Endothelial cell of hepatic sinusoid (primary cell): ENCODE measurements at regions not wholly inside any gene's neighbourhood (a gene's known extent, or its start where the extent isn't known, plus 50 kb on each side); places are given as distances from the start of the nearest gene placed in this dataset.

ENCODE experiments used
- in situ Hi-C: cut with HindIII; loops from 2 replicates; pipeline ENCODE4 v1.10.0; 2017; ENCODE audit warnings: low sequenced_read_pairs

DNA sequence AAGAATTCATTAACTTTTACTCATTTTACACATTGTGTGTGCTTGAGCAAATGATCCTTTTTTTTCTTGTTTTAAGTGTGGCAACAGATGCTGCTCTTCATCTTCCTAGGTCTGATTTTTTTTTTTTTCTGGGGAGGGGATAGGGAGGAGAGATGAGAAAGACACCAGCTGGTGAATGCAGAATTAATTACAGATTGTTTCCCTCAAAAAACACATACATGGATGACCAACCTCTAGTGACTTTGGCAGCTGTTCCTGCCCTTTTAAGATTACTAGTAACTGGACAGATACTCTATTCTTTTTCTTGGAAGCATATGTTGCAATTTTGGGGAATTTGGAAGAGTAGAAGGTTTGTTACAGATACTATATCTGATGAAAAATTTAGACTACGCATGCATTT, 103.6 kb upstream of the MYO16 start:
- in situ Hi-C loops: no loop called here

DNA sequence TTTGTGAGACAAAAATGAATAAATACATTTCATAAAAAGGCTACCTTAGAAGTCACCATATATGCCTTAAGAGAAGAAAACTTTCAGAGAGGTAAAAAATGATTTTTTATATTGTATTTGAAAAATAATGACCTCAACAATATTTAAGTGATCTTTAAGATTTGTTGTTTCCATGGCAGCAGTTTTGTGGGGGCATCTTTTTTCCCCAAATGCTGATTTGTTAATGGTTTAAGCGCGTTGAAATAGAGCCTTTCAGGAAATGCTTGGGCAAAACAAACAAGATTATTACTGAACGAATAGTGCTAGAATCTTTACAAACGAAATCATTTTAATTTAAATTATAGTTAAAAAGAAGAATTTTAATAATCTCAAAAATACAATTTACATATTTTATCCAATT, 103.1 kb upstream of the MYO16 start:
- in situ Hi-C loops: no loop called here

DNA sequence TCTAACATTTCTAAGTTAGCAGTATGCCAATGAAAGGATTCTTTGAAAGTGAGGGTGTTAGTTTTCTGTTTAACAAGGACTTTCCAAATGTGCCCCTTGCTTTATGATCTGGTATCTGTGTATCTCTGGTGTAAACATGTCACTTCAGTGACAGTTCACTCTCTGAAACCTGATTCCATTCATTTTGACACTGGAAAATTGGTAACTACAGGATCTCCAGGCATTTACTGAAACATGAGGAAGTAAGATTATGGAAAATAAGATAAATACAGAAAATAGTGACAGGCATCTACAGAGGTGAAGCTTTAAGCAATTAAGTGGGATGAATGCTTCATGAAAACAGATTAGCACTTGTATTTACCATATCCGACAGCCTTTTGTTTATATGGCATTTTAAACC, 101.6 kb upstream of the MYO16 start:
- in situ Hi-C loops: no loop called here

DNA sequence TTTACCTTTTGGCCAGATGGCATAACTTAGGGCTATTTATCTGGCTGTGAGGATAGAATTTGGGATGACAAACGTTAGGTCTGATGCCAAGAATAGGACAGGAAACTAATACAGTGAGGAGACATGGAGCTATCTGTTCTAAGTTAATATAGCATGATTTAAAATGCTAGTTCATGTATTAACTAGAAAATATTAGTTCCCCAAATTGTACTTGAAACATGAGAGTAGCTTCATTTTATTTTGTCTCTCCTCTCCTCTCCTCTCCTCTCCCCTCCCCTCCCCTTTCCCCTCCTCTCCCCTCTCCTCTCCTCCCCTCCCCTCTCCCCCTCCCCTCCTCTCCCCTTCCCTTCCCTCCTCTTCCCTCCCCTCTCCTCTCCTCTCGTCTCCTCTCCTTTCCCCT, 101.1 kb upstream of the MYO16 start:
- in situ Hi-C loops: no loop called here

DNA sequence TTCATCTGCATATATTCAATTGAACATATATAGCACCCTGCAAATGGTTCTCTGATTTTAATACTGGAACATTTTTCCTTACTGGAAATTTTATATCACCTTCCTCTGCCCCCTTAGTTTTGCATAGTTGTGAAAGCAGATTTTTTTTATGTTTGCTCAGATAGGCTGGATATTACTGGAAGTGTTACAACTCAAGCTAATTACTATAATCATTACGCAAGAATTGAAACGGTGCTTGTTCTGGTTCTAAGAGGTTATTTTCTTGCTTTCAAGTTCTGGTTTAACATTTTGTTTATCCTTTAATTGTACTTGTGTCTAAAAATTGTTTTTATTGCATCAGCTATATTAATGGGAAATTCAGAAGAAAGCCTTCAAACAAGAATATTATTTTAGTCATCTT, 95.6 kb upstream of the MYO16 start:
- in situ Hi-C loops: no loop called here

DNA sequence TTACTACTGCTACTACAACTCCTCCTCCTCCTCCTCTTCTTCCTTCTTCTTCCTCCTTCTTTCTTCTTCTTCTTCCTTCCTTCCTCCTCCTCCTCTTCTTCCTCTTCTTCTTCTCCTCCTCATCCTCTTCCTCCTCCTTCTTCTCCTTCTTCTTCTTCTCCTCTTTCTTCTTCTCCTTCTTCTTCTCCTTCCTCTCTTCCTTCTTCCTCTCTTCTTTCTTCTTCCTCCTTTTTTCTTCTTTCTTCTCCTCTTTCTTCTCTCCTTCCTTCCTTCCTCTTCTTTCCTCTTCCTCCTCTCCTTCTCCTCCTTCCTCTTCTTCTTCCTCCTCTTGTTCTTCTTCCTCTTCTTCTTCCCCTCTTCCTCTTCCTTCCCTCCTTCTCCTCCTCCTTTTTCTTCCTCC, 94.7 kb upstream of the MYO16 start:
- in situ Hi-C loops: no loop called here

DNA sequence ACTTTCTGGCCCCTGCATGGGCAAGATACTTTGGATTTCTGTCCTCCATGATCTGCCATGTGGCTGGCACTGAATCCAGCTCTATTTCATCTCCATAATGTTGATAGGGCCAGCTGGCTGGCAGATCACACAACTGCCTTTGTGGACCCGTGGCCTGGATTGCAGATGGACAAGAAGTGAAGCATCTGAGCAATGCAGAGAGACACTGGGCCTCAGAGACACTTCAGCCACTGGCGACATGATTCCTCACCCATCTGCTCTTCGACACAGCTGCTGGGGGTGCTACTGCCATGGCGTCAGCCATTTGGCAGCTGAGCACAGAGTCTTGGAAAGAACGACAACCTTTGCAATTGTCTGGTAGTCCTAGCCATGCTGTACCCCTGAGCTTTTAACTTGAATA, 79.5 kb upstream of the MYO16 start:
- in situ Hi-C loops: no loop called here

DNA sequence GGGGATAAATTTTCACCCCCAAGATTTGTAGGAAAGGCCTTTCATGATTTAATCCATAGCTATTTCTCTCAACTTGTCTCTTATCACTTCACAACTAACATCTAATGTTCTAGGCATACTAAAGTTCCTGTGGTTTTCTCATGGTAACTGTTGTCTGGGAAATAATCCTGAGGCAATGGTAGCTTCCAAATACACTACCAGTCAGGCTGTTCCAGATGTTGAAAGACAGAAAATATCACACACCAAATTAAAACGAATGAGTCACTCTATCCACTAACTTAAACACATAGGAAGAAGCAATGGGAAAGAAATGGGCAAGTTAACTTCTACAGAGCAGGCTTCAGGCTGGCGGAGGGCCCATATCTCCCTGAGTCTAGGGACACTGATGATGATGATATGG, 77.7 kb upstream of the MYO16 start:
- in situ Hi-C loops: no loop called here

DNA sequence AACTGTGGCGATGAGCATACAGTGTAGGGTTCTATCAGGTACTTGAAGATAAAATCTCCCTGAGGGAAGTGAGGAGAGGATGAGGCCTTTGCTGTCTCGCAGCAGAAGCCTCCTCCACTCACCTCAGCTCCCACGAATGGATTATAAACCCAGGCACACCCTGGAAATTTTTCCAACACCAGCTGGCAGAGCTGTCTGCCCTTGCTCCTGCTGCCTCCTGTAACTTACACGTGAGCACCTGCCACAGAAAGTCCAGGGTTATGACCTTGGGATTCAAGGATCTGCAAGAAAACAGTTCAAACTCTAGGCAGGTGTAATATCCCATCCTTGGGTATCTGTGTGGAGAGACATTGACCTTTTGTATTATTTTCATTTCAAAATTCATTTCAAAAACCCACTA, 70.9 kb upstream of the MYO16 start:
- in situ Hi-C loops: loop anchor here (5.0 kb wide), 1 partner anchor 76 kb away; no protein-coding TSS in a partner anchor

DNA sequence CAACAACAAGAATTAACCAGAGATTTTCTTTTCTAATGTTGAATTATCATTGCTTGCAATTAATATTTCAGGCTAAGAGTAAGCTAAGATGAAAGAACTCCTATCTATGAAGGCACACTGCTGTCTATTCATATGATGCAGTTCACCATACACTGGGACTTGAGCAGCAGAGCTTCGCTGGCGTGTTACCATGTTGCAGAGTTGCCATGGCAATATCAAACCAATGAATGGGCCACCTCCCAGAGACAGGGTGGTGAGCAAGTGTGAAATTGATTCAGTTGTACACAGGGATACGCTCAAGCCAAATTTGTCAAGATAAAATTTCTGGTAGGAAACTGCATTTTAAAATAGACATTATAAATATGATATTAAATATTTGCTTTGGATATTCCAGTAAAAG, 69.3 kb upstream of the MYO16 start:
- in situ Hi-C loops: no loop called here

DNA sequence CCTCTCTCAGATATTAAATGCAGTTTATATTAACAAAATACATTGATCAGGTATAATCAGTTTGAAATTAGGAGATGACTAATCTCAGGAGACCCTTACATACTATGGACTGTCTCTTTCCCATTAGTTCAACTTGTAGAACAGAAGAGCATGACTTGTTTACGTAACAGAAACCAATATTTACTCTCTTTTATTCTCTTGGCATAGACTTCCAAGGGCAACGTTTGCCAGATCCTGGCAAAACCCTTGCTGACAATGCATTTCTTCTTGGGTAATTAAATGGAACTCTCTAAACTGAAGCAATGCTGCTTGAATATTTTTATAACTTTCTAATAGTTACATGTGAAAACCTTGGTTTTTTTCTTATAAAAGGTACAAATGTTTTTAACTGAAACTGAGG, 68.3 kb upstream of the MYO16 start:
- in situ Hi-C loops: no loop called here

DNA sequence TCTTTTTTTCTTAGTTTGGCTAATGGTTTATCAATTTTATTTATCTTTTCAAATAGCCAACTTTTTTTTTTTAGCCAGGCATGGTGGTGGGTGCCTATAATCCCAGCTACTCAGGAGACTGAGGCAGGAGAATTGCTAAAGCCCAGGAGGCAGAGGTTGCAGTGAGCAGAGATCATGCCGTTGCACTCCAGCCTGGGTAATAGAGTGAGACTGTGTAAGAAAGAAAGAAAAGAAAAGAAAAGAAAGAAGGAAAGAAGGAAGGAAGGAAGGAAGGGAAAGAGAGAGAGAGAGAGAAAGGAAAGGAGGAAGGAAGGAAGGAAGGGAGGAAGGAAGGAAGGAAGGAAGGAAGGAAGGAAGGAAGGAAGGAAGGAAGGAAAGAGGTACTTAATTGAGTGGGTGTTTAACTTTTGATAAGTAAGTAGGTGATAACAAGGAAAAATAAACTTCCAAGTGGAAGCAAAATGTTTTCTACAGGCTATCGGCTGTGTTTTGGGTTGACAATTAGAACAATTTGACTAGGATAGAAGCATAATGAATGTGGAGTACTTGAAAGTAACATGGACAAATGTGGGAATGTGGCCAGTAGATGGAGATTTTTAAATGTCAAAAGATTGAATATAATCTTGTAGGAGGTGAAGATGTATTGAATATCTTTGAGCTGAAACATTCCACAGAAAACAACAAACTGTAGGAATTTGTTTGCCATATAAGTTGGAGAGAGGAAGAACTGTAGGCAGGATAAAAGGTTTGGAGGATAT, 62.8 kb upstream of the MYO16 start:
- in situ Hi-C loops: no loop called here

DNA sequence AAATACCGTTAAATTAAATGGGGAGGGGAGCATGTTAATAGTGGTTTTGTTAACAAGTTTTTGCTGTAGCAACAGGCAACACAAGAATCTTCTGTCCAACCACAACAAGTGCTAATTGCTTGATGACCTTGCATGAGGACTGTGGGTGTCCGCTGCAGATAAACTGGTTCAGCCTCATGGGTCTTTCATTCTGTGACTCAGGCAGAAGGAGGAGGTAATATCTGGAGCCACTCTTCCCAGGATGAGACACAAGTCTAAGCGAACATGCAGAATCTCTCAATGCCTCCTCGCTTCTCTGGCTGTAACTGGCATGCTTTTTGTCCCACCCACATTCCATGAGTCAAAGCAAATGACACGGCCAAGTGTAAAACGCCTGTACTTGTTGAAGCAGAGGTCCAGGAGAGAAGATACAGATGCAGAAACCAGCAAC, 56.6 kb upstream of the MYO16 start:
- in situ Hi-C loops: no loop called here

DNA sequence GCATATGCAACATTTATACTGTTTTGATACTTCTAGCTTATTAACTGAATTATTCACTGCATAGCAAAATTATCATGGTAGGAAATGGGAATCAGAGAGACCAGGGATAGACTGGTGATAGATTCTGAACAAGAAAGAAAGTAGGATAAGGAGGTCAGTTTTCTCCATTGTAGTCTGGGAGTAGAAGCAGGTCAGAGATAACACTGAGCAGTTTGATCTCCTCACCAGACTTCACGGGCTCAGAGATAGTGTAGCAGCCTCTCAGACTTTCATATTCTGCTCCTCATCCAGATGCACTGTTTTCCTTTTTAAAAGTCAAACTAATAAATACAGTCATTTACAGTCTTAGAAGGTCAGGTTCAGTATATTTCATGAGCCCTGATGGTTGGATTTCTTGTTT, 56.0 kb upstream of the MYO16 start:
- in situ Hi-C loops: no loop called here

DNA sequence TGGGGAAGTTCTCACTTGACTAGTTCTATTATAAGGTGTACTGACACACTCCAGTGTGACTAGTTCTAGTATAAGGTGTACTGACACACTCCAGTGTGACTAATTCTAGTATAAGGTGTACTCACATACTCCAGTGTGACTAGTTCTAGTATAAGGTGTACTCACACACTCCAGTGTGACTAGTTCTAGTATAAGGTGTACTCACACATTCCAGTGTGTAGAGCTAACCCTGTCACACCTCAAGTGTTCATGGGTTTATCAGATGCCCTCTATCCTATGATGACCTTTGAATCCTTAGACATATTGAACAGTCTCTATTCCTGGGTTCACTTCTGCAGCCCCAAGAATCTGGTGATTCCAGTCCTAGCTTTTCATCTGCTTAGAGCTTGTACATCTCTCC, 54.6 kb upstream of the MYO16 start:
- in situ Hi-C loops: no loop called here

DNA sequence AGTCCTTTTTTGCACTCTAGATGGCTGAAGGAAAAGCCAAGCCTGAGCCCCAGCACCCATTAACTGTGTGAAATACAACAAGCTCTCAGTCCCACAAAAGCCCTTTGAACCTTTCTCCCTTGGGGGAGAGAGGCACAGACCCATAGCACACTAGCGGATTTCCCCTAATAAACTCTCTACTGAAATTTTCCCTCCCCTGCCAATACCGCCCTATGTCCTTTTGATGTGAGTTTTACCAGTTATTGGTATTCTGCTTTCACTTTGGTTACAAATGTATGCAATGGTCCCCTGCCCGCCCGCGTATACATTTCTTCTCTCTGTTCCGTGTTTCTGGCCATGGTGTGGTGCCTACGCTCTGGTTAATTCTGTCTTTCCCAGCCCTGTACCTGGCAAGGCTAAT, 54.0 kb upstream of the MYO16 start:
- in situ Hi-C loops: no loop called here
